ENCODE measurements at regions not wholly inside any gene's neighbourhood (a gene's known extent, or its start where the extent isn't known, plus 50 kb on each side); places are given as distances from the start of the nearest gene placed in this dataset.

GRCh38 chrX:141960578-141960977 is 56.9 kb downstream of the MAGEC1 start:
- TF ChIP-seq CTCF (conservative IDR thresholded peaks at IDR 0.05 in 1 of 2, IDR thresholded peaks at IDR 0.05 in 1 of 2; ENCODE audit: low read depth in 1 of 2, low read length in 2 of 2) (no peak), EZH2 (IDR thresholded peaks at IDR 0.05; ENCODE audit: low read length, missing control alignments) (no peak)

All from fibroblast of lung (primary cell).